ENCODE measurements at regions not wholly inside any gene's neighbourhood (a gene's known extent, or its start where the extent isn't known, plus 50 kb on each side); places are given as distances from the start of the nearest gene placed in this dataset.

DNA sequence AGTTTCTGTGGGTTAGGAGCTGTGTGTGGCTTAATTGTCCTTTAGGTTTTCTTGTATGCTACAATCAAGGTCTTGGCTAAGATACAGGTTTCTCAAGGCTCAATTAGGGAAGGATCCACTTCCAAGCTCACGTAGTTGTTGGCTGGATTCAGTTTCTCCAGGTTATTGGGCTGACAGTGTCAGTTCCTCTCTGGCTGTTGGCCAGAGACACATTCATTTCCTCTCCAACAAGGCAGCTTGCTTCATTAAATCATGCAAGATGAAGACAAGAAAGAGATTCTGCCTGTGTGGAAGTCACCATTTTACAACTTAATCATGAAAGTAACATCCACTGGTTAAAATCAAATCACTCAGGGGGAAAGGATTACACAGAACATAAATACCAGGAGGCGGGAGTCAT is 275.7 kb upstream of the KIF2A start:
- no peak for DNase-seq (ENCODE audit: low read depth)

DNA sequence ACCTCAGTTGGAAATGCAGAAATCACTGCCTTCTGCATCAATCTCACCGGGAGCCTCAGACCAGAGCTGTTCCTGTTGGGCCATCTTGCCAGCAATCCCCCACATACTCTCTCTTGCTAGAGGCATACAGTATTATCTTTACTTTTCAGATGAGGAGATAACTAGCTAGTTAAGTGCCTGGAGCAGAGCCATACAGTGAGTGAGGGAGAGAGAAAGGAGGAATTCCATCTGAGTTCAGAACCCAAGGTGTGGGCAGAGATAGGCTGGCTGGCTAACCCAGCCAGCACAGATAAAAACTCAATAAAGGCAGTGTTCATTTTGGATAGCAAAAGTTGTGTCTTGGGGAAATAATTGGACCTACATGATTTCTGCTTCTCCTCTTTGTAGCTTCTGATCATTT is 268.0 kb upstream of the KIF2A start:
- no peak for DNase-seq (ENCODE audit: low read depth)

DNA sequence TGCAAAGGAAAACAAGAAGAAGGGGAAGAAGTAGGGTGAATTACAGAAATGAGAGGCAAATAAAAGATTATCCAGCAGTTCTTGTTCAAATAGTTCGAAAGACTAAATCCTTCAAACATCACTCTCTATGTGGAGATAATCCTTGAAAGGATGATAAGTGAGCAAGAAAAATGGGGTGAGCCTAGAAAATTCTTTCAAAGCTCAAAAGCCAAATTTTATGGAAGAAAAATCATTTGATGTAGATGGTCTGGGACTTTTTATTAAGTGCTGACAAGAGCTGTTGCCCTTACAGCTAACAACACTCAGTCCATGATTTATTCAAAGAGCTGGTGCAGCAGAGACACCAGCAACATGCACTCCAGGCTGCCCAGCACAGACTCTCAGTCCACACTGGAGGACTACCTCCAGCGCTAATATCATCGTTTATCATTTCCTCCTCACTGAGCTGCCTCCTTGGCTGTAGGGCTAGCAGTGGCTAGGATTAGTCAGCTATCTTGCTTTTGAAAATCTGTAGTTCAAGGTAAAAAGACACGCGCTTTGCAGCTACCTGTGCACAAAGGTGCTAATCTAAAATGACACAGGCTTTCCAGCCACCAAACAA is 264.8 kb upstream of the KIF2A start:
- no peak for DNase-seq (ENCODE audit: low read depth)

GRCh38 chr5:62042007-62042406 is 264.0 kb upstream of the KIF2A start:
- DNase-seq (ENCODE audit: low read depth): no peak

DNA sequence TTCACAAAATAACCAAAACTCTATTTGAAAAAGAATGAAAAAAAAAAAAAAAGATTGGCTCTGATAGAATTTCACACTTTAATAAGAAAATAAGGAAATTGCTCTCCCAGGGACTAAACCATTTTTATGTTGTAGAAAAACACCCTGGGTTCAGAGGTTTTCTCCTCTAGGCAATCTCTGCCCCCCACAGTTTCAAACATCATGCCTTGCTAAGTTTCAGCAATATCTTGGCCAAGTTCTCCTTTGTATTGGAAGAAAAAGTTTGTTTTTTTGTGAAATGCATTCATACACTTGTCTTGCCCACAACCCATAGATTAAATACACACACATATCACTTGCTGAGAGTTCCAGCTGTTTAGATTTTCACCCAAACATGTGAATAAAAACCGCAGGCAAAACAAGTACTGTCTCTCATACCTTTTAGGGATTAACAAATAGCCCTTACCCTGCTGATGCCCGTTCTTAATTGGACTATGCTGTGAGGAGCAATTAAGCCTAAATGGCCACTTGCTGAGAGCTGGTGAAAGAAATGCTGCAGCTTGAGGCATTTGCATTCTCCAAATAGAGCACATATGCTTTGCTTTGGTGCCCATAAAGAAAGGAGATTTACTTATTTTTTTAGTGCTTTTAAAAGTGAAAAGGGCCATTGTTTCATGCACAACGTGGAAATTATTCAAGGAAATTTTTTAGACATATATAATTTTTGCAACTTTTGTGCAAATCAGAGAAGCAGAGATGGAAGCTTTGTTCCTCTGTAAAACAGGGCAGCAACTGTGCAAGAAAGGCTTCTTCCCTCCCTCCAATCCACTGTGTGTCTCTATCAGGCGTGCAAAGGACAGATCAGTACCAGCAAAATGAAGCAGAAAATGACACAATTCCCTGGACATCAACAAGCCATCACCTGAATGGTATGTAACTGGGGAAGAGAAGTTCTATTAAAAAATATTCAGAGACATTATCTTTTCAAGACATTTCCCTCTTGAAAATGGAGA is 262.4 kb upstream of the KIF2A start:
- no peak for DNase-seq (ENCODE audit: low read depth)

- DNase-seq (ENCODE audit: low read depth): no peak
Observed at GRCh38 chr5:62044989-62045388, 261.0 kb upstream of the KIF2A start.

DNA sequence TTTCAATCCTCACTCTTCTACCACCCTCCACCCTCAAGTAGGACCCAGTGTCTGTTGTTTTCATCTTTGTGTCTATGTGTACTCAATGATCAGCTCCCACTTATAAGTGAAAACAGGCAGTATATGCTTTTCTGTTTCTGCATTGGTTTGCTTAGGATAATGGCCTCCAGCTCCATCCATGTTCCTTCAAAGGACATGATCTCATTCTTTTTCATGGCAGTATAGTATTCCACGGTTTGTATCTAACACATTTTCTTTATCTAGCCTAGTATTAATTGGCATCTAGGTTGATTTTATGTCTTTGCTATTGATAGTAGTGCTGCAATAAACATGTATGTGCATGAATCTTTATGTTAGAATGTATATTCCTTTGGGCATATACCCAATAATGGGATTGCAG is 259.8 kb upstream of the KIF2A start:
- no peak for DNase-seq (ENCODE audit: low read depth)

DNA sequence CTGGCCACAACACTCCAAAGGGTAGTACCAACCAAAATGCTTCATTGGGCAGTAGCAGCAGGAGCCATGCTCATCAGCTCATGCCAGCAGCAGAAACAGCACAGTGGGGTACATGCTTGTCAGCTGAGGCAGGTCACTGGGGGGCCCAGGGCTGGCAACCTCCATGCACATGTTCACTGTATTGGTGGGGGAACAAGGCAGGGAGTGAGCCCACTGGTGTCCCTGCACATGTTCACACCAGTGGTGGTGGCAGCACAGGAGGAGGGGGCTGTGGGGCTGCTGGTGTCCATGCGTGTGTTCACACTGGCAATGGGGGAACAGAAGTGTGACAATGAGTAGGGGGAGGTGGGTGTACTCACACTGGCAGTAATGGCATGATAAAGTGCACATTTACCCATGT is 254.3 kb upstream of the KIF2A start:
- no peak for DNase-seq (ENCODE audit: low read depth)

GRCh38 chr5:62059960-62060359 is 246.0 kb upstream of the KIF2A start:
- DNase-seq (ENCODE audit: low read depth): no peak

DNA sequence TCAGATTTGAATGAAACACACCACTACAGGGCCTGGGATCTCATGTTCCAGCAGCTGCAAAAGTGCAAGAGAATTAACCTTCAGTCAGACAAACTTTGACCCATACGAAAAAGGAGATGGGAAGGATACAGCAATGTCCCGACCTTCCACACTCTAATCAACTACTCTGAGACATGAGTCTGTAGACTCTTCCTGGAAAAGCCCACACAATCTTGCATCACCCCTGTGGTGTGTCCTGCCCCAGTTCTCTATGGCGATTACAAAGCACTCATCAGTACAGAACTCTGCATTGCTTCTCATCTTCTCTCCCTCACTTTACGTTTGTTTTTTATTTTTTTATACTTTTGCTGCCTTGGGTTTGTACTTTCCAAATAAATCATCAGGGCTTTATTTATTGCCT is 241.0 kb upstream of the KIF2A start:
- no peak for DNase-seq (ENCODE audit: low read depth)

- no peak for DNase-seq (ENCODE audit: low read depth)
Observed at GRCh38 chr5:62066761-62067277, 239.2 kb upstream of the KIF2A start.

GRCh38 chr5:62068554-62068953 is 237.5 kb upstream of the KIF2A start:
- DNase-seq (ENCODE audit: low read depth): no peak

- no peak for DNase-seq (ENCODE audit: low read depth)
Observed at GRCh38 chr5:62077387-62077786, 228.6 kb upstream of the KIF2A start.

DNA sequence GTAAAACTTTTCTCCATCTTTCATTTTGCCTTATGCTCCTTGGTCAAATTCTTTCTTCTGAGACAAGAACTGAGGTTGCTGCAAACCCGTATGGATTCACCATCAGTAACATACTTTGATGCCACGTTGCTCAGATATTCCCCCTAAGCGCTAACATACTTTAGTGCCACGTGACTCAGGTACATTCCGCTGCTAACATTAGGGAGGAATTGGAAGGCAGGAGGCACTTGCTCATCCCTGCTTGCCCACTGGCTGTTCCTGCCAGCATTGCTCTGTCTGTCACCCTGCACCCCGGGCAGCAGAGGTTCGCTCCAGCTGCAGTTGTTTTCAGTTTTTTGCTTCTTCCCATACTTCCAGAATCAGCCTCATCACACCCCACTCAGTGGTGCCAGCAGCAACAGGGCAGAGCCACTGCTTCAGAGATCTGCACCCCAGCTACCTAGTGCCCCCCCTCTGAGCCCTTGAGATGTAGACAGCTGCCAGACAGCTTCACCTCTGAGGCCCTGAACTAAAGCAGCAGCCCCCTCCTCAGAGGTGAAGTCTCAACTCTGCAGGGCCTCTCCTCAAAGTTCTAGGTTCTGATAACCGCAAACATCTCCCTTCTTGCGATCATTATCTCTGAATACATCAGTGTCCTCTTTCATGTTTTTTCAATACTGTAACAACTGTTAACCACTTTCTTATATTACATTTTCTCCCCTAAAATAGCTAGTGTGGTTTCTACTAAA is 228.0 kb upstream of the KIF2A start:
- DNase-seq (ENCODE audit: low read depth): no peak

DNA sequence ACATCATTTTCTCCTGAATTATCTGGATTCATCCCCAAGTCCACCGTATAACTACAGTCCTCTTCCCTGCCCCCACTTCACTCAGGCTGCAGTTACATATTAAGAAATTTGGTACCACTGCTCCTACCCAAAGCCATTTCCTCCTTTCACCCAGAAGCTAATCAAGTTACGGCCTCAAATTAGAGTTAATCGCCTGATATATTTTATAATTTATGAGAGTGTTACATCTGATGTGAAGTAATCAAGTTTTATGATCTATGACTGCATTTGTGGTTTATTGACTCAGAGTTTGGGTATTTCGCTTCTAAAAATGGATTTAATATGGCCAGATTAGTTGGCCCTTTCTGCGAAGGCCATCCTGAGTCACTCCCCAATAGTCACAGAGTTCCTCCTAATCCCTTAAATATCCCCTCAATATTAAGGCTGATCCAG is 223.6 kb upstream of the KIF2A start:
- DNase-seq (ENCODE audit: low read depth): peak; percentile 25

DNA sequence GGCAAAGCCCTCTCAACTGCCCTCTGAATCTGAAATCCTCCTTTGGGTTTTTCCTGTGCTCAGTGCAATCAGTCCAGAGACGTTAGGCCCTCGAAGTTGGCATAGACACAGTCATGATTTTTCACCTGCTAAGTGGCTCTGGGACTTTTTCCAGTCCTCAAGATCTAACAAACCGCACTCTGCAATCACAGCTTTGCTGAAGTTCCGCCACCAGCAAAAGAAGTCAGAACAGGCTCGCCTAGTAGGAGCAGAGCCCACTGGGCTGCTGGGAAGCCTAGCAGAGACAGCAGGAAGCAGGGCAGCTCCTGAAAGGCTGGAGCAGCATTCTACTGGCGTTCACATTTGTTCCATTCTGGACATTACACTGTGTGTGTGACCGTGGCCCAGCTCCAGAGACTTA is 222.8 kb upstream of the KIF2A start:
- no peak for DNase-seq (ENCODE audit: low read depth)

GRCh38 chr5:62083661-62084060 is 222.3 kb upstream of the KIF2A start:
- DNase-seq (ENCODE audit: low read depth): no peak

DNA sequence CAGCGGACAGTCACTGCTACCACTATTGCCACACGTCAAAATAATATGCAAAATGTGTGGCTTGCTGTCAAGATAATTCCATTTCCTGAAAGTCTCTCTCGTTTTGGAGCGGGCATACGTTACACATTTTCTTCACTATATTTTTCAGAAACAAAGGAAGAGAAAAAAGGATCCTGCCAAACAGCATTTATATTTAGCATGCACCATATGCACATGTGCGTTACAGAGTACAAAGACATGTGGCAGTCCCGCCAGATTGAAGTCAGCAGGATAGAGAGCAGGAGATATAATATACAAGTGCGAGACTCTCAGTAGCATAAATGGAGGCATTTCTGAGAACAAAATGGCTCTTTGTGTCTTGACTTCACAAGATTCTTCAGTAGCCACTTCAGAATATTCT is 221.6 kb upstream of the KIF2A start:
- DNase-seq (ENCODE audit: low read depth): no peak

GRCh38 chr5:62090953-62091352 is 215.1 kb upstream of the KIF2A start:
- no peak for DNase-seq (ENCODE audit: low read depth)

- DNase-seq (ENCODE audit: low read depth): no peak
Observed at GRCh38 chr5:62093411-62093810, 212.6 kb upstream of the KIF2A start.

- peak; percentile 0 for DNase-seq (ENCODE audit: low read depth)
Observed at GRCh38 chr5:62093976-62094375, 212.0 kb upstream of the KIF2A start.

DNA sequence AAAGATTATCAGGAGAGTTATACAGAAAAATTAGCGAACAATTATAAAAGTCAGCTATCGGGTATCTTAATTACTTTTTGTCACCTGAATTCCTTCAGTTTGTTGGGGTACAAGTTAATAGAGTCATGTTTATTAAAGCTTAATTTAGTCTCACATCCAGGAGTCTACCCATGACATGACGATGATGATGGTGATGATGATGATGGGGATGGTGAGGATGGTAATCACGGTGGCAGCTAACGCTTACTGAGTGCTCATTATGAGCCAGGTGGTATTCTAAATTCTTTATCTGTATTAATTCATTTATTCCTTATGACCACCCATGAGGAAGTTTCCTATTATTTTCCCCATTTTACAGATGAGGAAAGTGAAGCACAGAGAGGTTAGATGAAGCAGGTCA is 208.6 kb upstream of the KIF2A start:
- no peak for DNase-seq (ENCODE audit: low read depth)

GRCh38 chr5:62100201-62100600 is 205.8 kb upstream of the KIF2A start:
- DNase-seq (ENCODE audit: low read depth): no peak

Measured in GM04504 (cell line).